Suprapubic skin (tissue), 4 donors: ENCODE measurements at regions not wholly inside any gene's neighbourhood (a gene's known extent, or its start where the extent isn't known, plus 50 kb on each side); places are given as distances from the start of the nearest gene placed in this dataset.

Source experiments
- POLR2A ChIP-seq, 2 donors: fragments of 450-650 bp; IDR thresholded peaks; one replicate each; pipeline ENCODE4 v1.6.1; 2017; ENCODE audit warnings: antibody characterized with exemption in 2 of 2, mild to moderate bottlenecking in 2 of 2, moderate library complexity in 2 of 2
- POLR2AphosphoS5 ChIP-seq, 3 donors: sonication (generic); formaldehyde crosslinking; IDR thresholded peaks; one replicate each; pipeline ENCODE4 v1.6.1; 2017; ENCODE audit warnings: antibody characterized with exemption in 3 of 3

GRCh38 chr5:68630354-68630753 is 414.8 kb downstream of the PIK3R1 start:
- TF ChIP-seq POLR2A (IDR thresholded peaks at IDR 0.05) = no peak
- TF ChIP-seq POLR2AphosphoS5 (IDR thresholded peaks at IDR 0.05) = no peak
